ENCODE measurements at regions not wholly inside any gene's neighbourhood (a gene's known extent, or its start where the extent isn't known, plus 50 kb on each side); places are given as distances from the start of the nearest gene placed in this dataset.
"Not testable (repeated sequence)": the region's sequence is repeated elsewhere in the genome, so short reads cannot be mapped to it uniquely, and the experiment has no call there.

GRCh38 chr5:101364469-101364868, 461.4 kb upstream of the ST8SIA4 start:
- no peak for DNase-seq (ENCODE audit: low spot score)

GRCh38 chr5:101362067-101362466, 459.0 kb upstream of the ST8SIA4 start:
- DNase-seq (ENCODE audit: low spot score) = no peak

GRCh38 chr5:101346906-101347305, 443.8 kb upstream of the ST8SIA4 start:
- DNase-seq (ENCODE audit: low spot score) = no peak

GRCh38 chr5:101346447-101346846, 443.4 kb upstream of the ST8SIA4 start:
- DNase-seq (ENCODE audit: low spot score) = no peak

GRCh38 chr5:101338226-101338625, 435.1 kb upstream of the ST8SIA4 start:
- DNase-seq (ENCODE audit: low spot score) = no peak

GRCh38 chr5:101327816-101328215, 424.7 kb upstream of the ST8SIA4 start:
- no peak for DNase-seq (ENCODE audit: low spot score)

- no peak for DNase-seq (ENCODE audit: low spot score)
Measured at GRCh38 chr5:101326766-101327165, 423.7 kb upstream of the ST8SIA4 start.

GRCh38 chr5:101316401-101316800, 413.3 kb upstream of the ST8SIA4 start:
- DNase-seq (ENCODE audit: low spot score) = not testable (repeated sequence)

- no peak for DNase-seq (ENCODE audit: low spot score)
Measured at GRCh38 chr5:101306391-101307137, 403.5 kb upstream of the ST8SIA4 start.

- DNase-seq (ENCODE audit: low spot score) = no peak
Measured at GRCh38 chr5:101296477-101296876, 393.4 kb upstream of the ST8SIA4 start.

- DNase-seq (ENCODE audit: low spot score) = no peak
Measured at GRCh38 chr5:101292199-101292598, 389.1 kb upstream of the ST8SIA4 start.

- not testable (repeated sequence) for DNase-seq (ENCODE audit: low spot score)
Measured at GRCh38 chr5:101290761-101291160, 387.7 kb upstream of the ST8SIA4 start.

- DNase-seq (ENCODE audit: low spot score) = no peak
Measured at GRCh38 chr5:101288633-101289032, 385.6 kb upstream of the ST8SIA4 start.

GRCh38 chr5:101284736-101285375, 381.8 kb upstream of the ST8SIA4 start:
- DNase-seq (ENCODE audit: low spot score) = no peak

- DNase-seq (ENCODE audit: low spot score) = not testable (repeated sequence)
Measured at GRCh38 chr5:101283938-101284337, 380.9 kb upstream of the ST8SIA4 start.

- DNase-seq (ENCODE audit: low spot score) = no peak
Measured at GRCh38 chr5:101278917-101279316, 375.8 kb upstream of the ST8SIA4 start.

GRCh38 chr5:101278011-101278687, 375.1 kb upstream of the ST8SIA4 start:
- no peak for DNase-seq (ENCODE audit: low spot score)

- no peak for DNase-seq (ENCODE audit: low spot score)
Measured at GRCh38 chr5:101271945-101272344, 368.9 kb upstream of the ST8SIA4 start.

GRCh38 chr5:101271416-101271815, 368.3 kb upstream of the ST8SIA4 start:
- no peak for DNase-seq (ENCODE audit: low spot score)

- DNase-seq (ENCODE audit: low spot score) = no peak
Measured at GRCh38 chr5:101260857-101261256, 357.8 kb upstream of the ST8SIA4 start.

GRCh38 chr5:101253096-101253495, 350.0 kb upstream of the ST8SIA4 start:
- no peak for DNase-seq (ENCODE audit: low spot score)

- no peak for DNase-seq (ENCODE audit: low spot score)
Measured at GRCh38 chr5:101244621-101245020, 341.5 kb upstream of the ST8SIA4 start.

- no peak for DNase-seq (ENCODE audit: low spot score)
Measured at GRCh38 chr5:101212942-101213514, 309.9 kb upstream of the ST8SIA4 start.

Data from activated CD4-positive, alpha-beta T cell treated with anti-CD3 and anti-CD28 coated beads, Interleukin-2, Interleukin-4, amounts not matched to agents 100 ng/mL and 50 ng/mL, durations not matched to agents 16 hours and 8 hours (primary cell).